Liver (tissue), 8 donors: ENCODE measurements at regions not wholly inside any gene's neighbourhood (a gene's known extent, or its start where the extent isn't known, plus 50 kb on each side); places are given as distances from the start of the nearest gene placed in this dataset.

Source experiments
- DNase-seq: peaks from one replicate; pipeline ENCODE4 v3.0.0-alpha.2; 2017; ENCODE audit warnings: low spot score
- H3K27ac ChIP-seq, 2 donors: one replicate each; pipeline ENCODE4 v1.7.0; 2013; ENCODE audit warnings: inconsistent platforms in 2 of 2, low read length in 2 of 2, control low read depth in 1 of 2, low read depth in 1 of 2, mild to moderate bottlenecking in 1 of 2
- H3K27me3 ChIP-seq, 4 donors: one replicate each; pipeline versions ENCODE4 v1.6.1 to v1.7.0; 2013; ENCODE audit warnings: low read length in 3 of 4, inconsistent platforms in 1 of 4, mild to moderate bottlenecking in 1 of 4, moderate library complexity in 1 of 4; ENCODE audit not compliant: control insufficient read depth in 4 of 4, insufficient read depth in 4 of 4
- H3K36me3 ChIP-seq, 4 donors: one replicate each; pipeline versions ENCODE4 v1.6.1 to v1.7.0; 2013; ENCODE audit warnings: low read length in 3 of 4, mild to moderate bottlenecking in 3 of 4, low read depth in 1 of 4, moderate library complexity in 1 of 4; ENCODE audit not compliant: control insufficient read depth in 4 of 4, insufficient read depth in 3 of 4
- H3K4me1 ChIP-seq, 4 donors: one replicate each; pipeline versions ENCODE4 v1.6.1 to v1.7.0; 2013; ENCODE audit warnings: low read length in 3 of 4, mild to moderate bottlenecking in 3 of 4, moderate library complexity in 1 of 4; ENCODE audit not compliant: control insufficient read depth in 4 of 4, insufficient read depth in 4 of 4
- H3K4me3 ChIP-seq, 3 donors: one replicate each; pipeline versions ENCODE4 v1.6.1 to v1.7.0; 2013; ENCODE audit warnings: low read length in 3 of 3, control low read depth in 1 of 3, low read depth in 1 of 3, mild to moderate bottlenecking in 1 of 3
- H3K9ac ChIP-seq, 2 donors: one replicate each; pipeline ENCODE4 v1.7.0; 2013; ENCODE audit warnings: low read length in 2 of 2, mild to moderate bottlenecking in 2 of 2, moderate library complexity in 2 of 2, control low read depth in 1 of 2, low read depth in 1 of 2
- H3K9me3 ChIP-seq, 4 donors: one replicate each; pipeline versions ENCODE4 v1.6.1 to v1.7.0; 2013; ENCODE audit warnings: low read length in 3 of 4; ENCODE audit not compliant: control insufficient read depth in 4 of 4
- CTCF ChIP-seq: fragments of 150-350 bp; IDR thresholded peaks from 2 replicates; pipeline ENCODE4 v1.5.1; 2017; ENCODE audit warnings: improper control_type of control experiment, low read depth, low read length; ENCODE audit not compliant: missing input control
- EGR1 ChIP-seq, 2 donors: IDR thresholded peaks; 2 replicates each; pipeline ENCODE4 v1.6.1; 2016 to 2018; ENCODE audit warnings: antibody characterized with exemption in 2 of 2, low read depth in 2 of 2
- FOXA1 ChIP-seq: IDR thresholded peaks from 2 replicates; pipeline ENCODE4 v1.6.1; 2016; ENCODE audit warnings: antibody characterized with exemption
- FOXA2 ChIP-seq: IDR thresholded peaks from 2 replicates; pipeline ENCODE4 v1.6.1; 2016; ENCODE audit warnings: antibody characterized with exemption
- GABPA ChIP-seq, 2 donors: IDR thresholded peaks in 1 of 2; conservative IDR thresholded peaks in 1 of 2; 2 replicates each; pipeline ENCODE4 v1.6.1; 2016; ENCODE audit warnings: antibody characterized with exemption in 2 of 2, mild to moderate bottlenecking in 1 of 2, moderate library complexity in 1 of 2
- HNF4A ChIP-seq, 2 donors: conservative IDR thresholded peaks; 2 replicates each; pipeline ENCODE4 v1.6.1; 2016; ENCODE audit warnings: antibody characterized with exemption in 2 of 2, mild to moderate bottlenecking in 2 of 2
- HNF4G ChIP-seq: IDR thresholded peaks from 2 replicates; pipeline ENCODE4 v1.6.1; 2016; ENCODE audit warnings: antibody characterized with exemption
- JUND ChIP-seq, 2 donors: IDR thresholded peaks; 2 replicates each; pipeline ENCODE4 v1.6.1; 2016; ENCODE audit warnings: antibody characterized with exemption in 2 of 2
- NR2F2 ChIP-seq: IDR thresholded peaks from 2 replicates; pipeline ENCODE4 v1.6.1; 2016; ENCODE audit warnings: antibody characterized with exemption
- RAD21 ChIP-seq, 2 donors: IDR thresholded peaks; 2 replicates each; pipeline ENCODE4 v1.6.1; 2016; ENCODE audit warnings: antibody characterized with exemption in 2 of 2, mild to moderate bottlenecking in 2 of 2
- REST ChIP-seq: IDR thresholded peaks from 2 replicates; pipeline ENCODE4 v1.6.1; 2016; ENCODE audit warnings: antibody characterized with exemption, mild to moderate bottlenecking
- RXRA ChIP-seq, 2 donors: IDR thresholded peaks; 2 replicates each; pipeline ENCODE4 v1.6.1; 2017 to 2018; ENCODE audit warnings: antibody characterized with exemption in 2 of 2, mild to moderate bottlenecking in 1 of 2
- SP1 ChIP-seq: IDR thresholded peaks from 2 replicates; pipeline ENCODE4 v1.6.1; 2018; ENCODE audit warnings: antibody characterized with exemption, mild to moderate bottlenecking
- TAF1 ChIP-seq: conservative IDR thresholded peaks from 2 replicates; pipeline ENCODE4 v1.6.1; 2016; ENCODE audit warnings: antibody characterized with exemption, mild to moderate bottlenecking
- YY1 ChIP-seq: IDR thresholded peaks from 2 replicates; pipeline ENCODE4 v1.6.1; 2016; ENCODE audit warnings: antibody characterized with exemption, mild to moderate bottlenecking
- WGBS: extraction: QIAGEN DNeasy Blood & Tissue Kit; methylation state at CpG from one replicate; pipeline ENCODE4 v1.1.7; 2013; 5-methylcytosine and 5-hydroxymethylcytosine counted together
- TF ChIP-seq, protein P1 (sequence below): IDR thresholded peaks from 2 replicates; pipeline ENCODE4 v1.6.1; 2016; ENCODE audit warnings: antibody characterized with exemption
- TF ChIP-seq, protein P2 (sequence below): IDR thresholded peaks from 2 replicates; pipeline ENCODE4 v1.6.1; 2016; ENCODE audit warnings: antibody characterized with exemption
- donor health status: healthy.
- donor health status: healthy.
- donor health status: healthy.
- donor health status: healthy.
- donor health status: healthy.

DNA sequence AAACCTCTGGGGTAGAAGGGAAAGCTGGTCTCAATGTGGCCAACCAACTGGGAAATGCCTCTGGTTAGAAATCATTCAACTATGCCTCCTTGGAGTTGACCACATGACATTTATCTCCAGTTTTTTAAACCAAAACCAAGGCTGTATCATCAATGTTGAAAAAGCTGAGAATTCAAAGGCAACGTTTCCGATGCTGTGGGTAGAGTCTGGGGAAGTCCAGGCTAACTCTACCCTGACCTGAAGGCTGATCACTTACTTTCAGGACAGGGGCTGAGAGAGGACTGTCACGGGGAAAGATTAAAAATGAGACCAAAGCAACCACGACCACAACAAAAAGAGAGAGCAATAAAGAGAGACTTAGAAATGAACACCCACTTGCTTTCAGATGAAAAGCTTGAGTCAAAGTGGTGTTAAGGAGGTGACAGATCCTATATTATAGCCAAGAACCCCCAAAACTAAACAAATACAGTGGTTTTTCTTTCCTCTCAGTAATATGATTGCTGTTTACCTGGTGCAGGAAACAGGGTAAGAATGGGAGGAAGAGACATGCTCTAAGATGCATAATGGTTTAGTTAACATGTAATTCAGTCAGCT is 90.8 kb upstream of the TNFSF4 start (continued):
- TF ChIP-seq GABPA (IDR thresholded peaks at IDR 0.05 in 1 of 2, conservative IDR thresholded peaks at IDR 0.05 in 1 of 2) (no peak), HNF4G (no peak), JUND (IDR thresholded peaks at IDR 0.05) (no peak), FOXA1 (no peak), FOXA2 (no peak), EGR1 (IDR thresholded peaks at IDR 0.05; ENCODE audit: low read depth in 2 of 2) (no peak), NR2F2 (no peak), CTCF (no peak)
- TF ChIP-seq, protein P1, sequence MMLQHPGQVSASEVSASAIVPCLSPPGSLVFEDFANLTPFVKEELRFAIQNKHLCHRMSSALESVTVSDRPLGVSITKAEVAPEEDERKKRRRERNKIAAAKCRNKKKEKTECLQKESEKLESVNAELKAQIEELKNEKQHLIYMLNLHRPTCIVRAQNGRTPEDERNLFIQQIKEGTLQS: no peak

GRCh38 chr1:173300061-173301044 is 93.2 kb upstream of the TNFSF4 start:
- Histone ChIP-seq H3K9ac (no peak overlapping the region), H3K27me3 (no peaks in the 10 kb centered on the region), H3K4me3 (no peak overlapping the region), H3K36me3 (no peaks in the 10 kb centered on the region), H3K4me1 (no peaks in the 10 kb centered on the region), H3K9me3 (no peaks in the 10 kb centered on the region), H3K27ac (no peak overlapping the region)
- WGBS: 70% methylated on average over 5 of the region's 5 CpGs
- TF ChIP-seq RAD21 (IDR thresholded peaks at IDR 0.05) (no peak), TAF1 (no peak), JUND (IDR thresholded peaks at IDR 0.05) (no peak), EGR1 (IDR thresholded peaks at IDR 0.05; ENCODE audit: low read depth in 2 of 2) (no peak)
- TF ChIP-seq, protein P1: no peak
- DNase-seq: no peak

- 96% methylated on average over 1 of the region's 1 CpG for WGBS
- no peak for TF ChIP-seq HNF4A (conservative IDR thresholded peaks at IDR 0.05)
- no peak for TF ChIP-seq HNF4G
- no peak for TF ChIP-seq SP1
- TF ChIP-seq RXRA (IDR thresholded peaks at IDR 0.05): no peak
- TF ChIP-seq JUND (IDR thresholded peaks at IDR 0.05): no peak
- no peak for TF ChIP-seq EGR1 (IDR thresholded peaks at IDR 0.05; ENCODE audit: low read depth in 2 of 2)
- no peak for TF ChIP-seq NR2F2
- TF ChIP-seq GABPA (IDR thresholded peaks at IDR 0.05 in 1 of 2, conservative IDR thresholded peaks at IDR 0.05 in 1 of 2): no peak
- TF ChIP-seq YY1: no peak
- TF ChIP-seq FOXA1: no peak
- no peak for TF ChIP-seq TAF1
- no peak for TF ChIP-seq REST
- TF ChIP-seq, protein P2, sequence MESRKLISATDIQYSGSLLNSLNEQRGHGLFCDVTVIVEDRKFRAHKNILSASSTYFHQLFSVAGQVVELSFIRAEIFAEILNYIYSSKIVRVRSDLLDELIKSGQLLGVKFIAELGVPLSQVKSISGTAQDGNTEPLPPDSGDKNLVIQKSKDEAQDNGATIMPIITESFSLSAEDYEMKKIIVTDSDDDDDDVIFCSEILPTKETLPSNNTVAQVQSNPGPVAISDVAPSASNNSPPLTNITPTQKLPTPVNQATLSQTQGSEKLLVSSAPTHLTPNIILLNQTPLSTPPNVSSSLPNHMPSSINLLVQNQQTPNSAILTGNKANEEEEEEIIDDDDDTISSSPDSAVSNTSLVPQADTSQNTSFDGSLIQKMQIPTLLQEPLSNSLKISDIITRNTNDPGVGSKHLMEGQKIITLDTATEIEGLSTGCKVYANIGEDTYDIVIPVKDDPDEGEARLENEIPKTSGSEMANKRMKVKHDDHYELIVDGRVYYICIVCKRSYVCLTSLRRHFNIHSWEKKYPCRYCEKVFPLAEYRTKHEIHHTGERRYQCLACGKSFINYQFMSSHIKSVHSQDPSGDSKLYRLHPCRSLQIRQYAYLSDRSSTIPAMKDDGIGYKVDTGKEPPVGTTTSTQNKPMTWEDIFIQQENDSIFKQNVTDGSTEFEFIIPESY: no peak
- no peak for TF ChIP-seq CTCF
- no peak for TF ChIP-seq RAD21 (IDR thresholded peaks at IDR 0.05)
These were observed 94.4 kb upstream of the TNFSF4 start for GRCh38 chr1:173301507-173301906.

More at GRCh38 chr1:173301507-173301906, 94.4 kb upstream of the TNFSF4 start:
- Histone ChIP-seq H3K9ac (no peak overlapping the region), H3K9me3 (no peaks in the 10 kb centered on the region), H3K4me1 (no peaks in the 10 kb centered on the region), H3K27me3 (no peaks in the 10 kb centered on the region), H3K36me3 (no peaks in the 10 kb centered on the region), H3K4me3 (no peak overlapping the region), H3K27ac (no peak overlapping the region)
- DNase-seq: no peak
